K562 (cell line): ENCODE measurements at regions not wholly inside any gene's neighbourhood (a gene's known extent, or its start where the extent isn't known, plus 50 kb on each side); places are given as distances from the start of the nearest gene placed in this dataset.

Source experiments
- ATAC-seq: fragments of 200-7000 bp; cut with Tn5 transposase; 3 replicates; pipeline ENCODE4 v1.9.1; 2020; ENCODE audit warnings: moderate library complexity
- BruUV-seq: library from RNA; stranded (reverse); fragments of 400-500 nt; replicated peaks from 2 replicates; lab custom pipeline; 2021; lab: Mats Ljungman, UMichigan
- CTCF ChIA-PET: fragments of 300-600 bp; formaldehyde crosslinking; extraction: SDS; loops from one replicate; lab custom pipeline; 2021; ENCODE audit warnings: low intra/inter-chr PET ratio; lab: Yijun Ruan, JAX
- POLR2A ChIA-PET: fragments of 300-600, 350-650 bp; sonication (Branson Sonifier 250); formaldehyde crosslinking; extraction: SDS; loops from one replicate; lab custom pipeline; 2021; ENCODE audit warnings: antibody characterized with exemption, inconsistent platforms; lab: Yijun Ruan, JAX
- DNase-seq, 4 experiments: peaks; one replicate each; pipeline versions ENCODE4 v3.0.0 to v3.0.0-alpha.2; 2011 to 2018; ENCODE audit warnings: low spot score in 3 of 4, mixed read lengths in 3 of 4; ENCODE audit errors: extremely low read depth in 1 of 4
- FAIRE-seq: peaks from 2 replicates; lab custom pipeline; 2011; peaks lifted over from hg19 to GRCh38; lab: Jason Lieb, UNC
- H2AFZ ChIP-seq: 2 replicates; pipeline ENCODE4 v1.6.0; 2011; ENCODE audit warnings: low read depth, low read length, control low read depth, inconsistent platforms
- H3K27ac ChIP-seq: fragments of 200-600 bp; 3 replicates; pipeline ENCODE4 v1.8.0; 2011; ENCODE audit warnings: low read depth, mild to moderate bottlenecking, control low read depth, inconsistent platforms, low read length, moderate library complexity, mixed read lengths; ENCODE audit errors: extremely low read depth
- H3K27me3 ChIP-seq, 2 experiments: fragments of 300-600 bp in 1 of 2; 2 replicates in 1 of 2; 3 replicates in 1 of 2; pipeline versions ENCODE4 v1.6.0 to v1.8.0; 2011; ENCODE audit warnings: inconsistent platforms in 2 of 2, low read length in 2 of 2, mild to moderate bottlenecking in 1 of 2, mixed read lengths in 1 of 2, moderate library complexity in 1 of 2; ENCODE audit not compliant: control insufficient read depth in 2 of 2, insufficient read depth in 2 of 2
- H3K36me3 ChIP-seq: fragments of 300-600 bp; 3 replicates; pipeline ENCODE4 v1.8.0; 2011; ENCODE audit warnings: mild to moderate bottlenecking, low read length, inconsistent platforms; ENCODE audit not compliant: control insufficient read depth, insufficient read depth
- H3K4me1 ChIP-seq, 2 experiments: fragments of 200-600 bp in 1 of 2; replicated peaks in 1 of 2; 2 replicates in 1 of 2; 3 replicates in 1 of 2; pipeline versions ENCODE4 v1.5.1 to v1.8.0; 2011; ENCODE audit warnings: inconsistent platforms in 2 of 2, low read length in 2 of 2, mild to moderate bottlenecking in 1 of 2, mixed read lengths in 1 of 2, moderate library complexity in 1 of 2; ENCODE audit not compliant: control insufficient read depth in 2 of 2, insufficient read depth in 2 of 2
- H3K4me2 ChIP-seq: 2 replicates; pipeline ENCODE4 v1.6.1; 2011; ENCODE audit warnings: low read length, control low read depth, inconsistent platforms, mixed read lengths; ENCODE audit not compliant: insufficient read depth
- H3K4me3 ChIP-seq: fragments of 200-600 bp; sonication (generic), shearing (Covaris generic); 2 replicates; pipeline ENCODE4 v1.5.1; 2016; ENCODE audit warnings: control low read depth, inconsistent platforms
- H3K79me2 ChIP-seq: fragments of 200-600 bp; 3 replicates; pipeline ENCODE4 v1.8.0; 2011; ENCODE audit warnings: low read length, inconsistent platforms; ENCODE audit not compliant: control insufficient read depth, insufficient read depth
- H3K9ac ChIP-seq, 2 experiments: 2 replicates each; pipeline versions ENCODE4 v1.6.0 to v1.6.1; 2011; ENCODE audit warnings: low read depth in 2 of 2, low read length in 2 of 2, control low read depth in 1 of 2, inconsistent platforms in 1 of 2, mild to moderate bottlenecking in 1 of 2, mixed read lengths in 1 of 2; ENCODE audit not compliant: insufficient read depth in 1 of 2
- H3K9me1 ChIP-seq: one replicate; pipeline ENCODE4 v1.6.0; 2011; ENCODE audit warnings: inconsistent platforms, mild to moderate bottlenecking, low read length, moderate library complexity; ENCODE audit not compliant: control insufficient read depth, insufficient read depth
- H3K9me3 ChIP-seq: replicated peaks from 2 replicates; pipeline ENCODE4 v1.5.1; 2011; ENCODE audit warnings: low read depth, low read length, inconsistent platforms; ENCODE audit not compliant: control insufficient read depth, insufficient read depth
- H4K20me1 ChIP-seq: replicated peaks from 2 replicates; pipeline ENCODE4 v1.6.1; 2011; ENCODE audit warnings: low read length, inconsistent platforms, mixed read lengths; ENCODE audit not compliant: control insufficient read depth, insufficient read depth
- CREBBP ChIP-seq: IDR thresholded peaks from one replicate; pipeline ENCODE4 v1.6.1; 2012; ENCODE audit warnings: low read depth, mild to moderate bottlenecking, control low read depth, inconsistent platforms, low read length
- DACH1 ChIP-seq: fragments of 450-650 bp; IDR thresholded peaks from 2 replicates; pipeline ENCODE4 v1.6.1; 2018; ENCODE audit not compliant: partially characterized antibody
- ELF2 ChIP-seq: fragments of 250-450 bp; sonication (Bioruptor Pico); IDR thresholded peaks from 2 replicates; pipeline ENCODE4 v1.5.0; 2021; ENCODE audit warnings: mild to moderate bottlenecking
- KDM4B ChIP-seq, 2 experiments: fragments of 450-650 bp in 1 of 2; sonication (generic) in 1 of 2; IDR thresholded peaks; 2 replicates each; pipeline ENCODE4 v1.6.1; 2016 to 2017; ENCODE audit warnings: borderline replicate concordance in 2 of 2, antibody characterized with exemption in 1 of 2, low read depth in 1 of 2, mild to moderate bottlenecking in 1 of 2
- NELFE ChIP-seq: IDR thresholded peaks from 2 replicates; pipeline ENCODE4 v1.6.1; 2011; ENCODE audit warnings: mild to moderate bottlenecking; ENCODE audit not compliant: insufficient read depth, insufficient read length
- POU5F1 ChIP-seq: fragments of 150-350 bp; IDR thresholded peaks from 2 replicates; pipeline ENCODE4 v1.6.1; 2014; ENCODE audit warnings: borderline replicate concordance, low read length, low read depth, mild to moderate bottlenecking; ENCODE audit not compliant: partially characterized antibody
- RCOR1 ChIP-seq, 2 experiments: IDR thresholded peaks; 2 replicates each; pipeline ENCODE4 v1.6.1; 2012; ENCODE audit warnings: low read depth in 2 of 2, low read length in 2 of 2, borderline replicate concordance in 1 of 2, improper control_type of control experiment in 1 of 2
- SMAD3 ChIP-seq: fragments of 450-650 bp; formaldehyde crosslinking; conservative IDR thresholded peaks from 2 replicates; pipeline ENCODE4 v1.4.0; 2020; ENCODE audit warnings: mild to moderate bottlenecking
- SUPT5H ChIP-seq: fragments of 450-650 bp; IDR thresholded peaks from 2 replicates; pipeline ENCODE4 v1.6.1; 2016
- TCFL5 ChIP-seq: fragments of 250-450 bp; sonication (Bioruptor Pico); conservative IDR thresholded peaks from 2 replicates; pipeline ENCODE4 v1.6.1; 2021; ENCODE audit warnings: mild to moderate bottlenecking, moderate library complexity, matching md5 sums
- ZFP30 ChIP-seq: fragments of 250-450 bp; sonication (Bioruptor Pico); IDR thresholded peaks from 2 replicates; pipeline ENCODE4 v1.8.0; 2022; ENCODE audit warnings: moderate library complexity, mild to moderate bottlenecking, inconsistent platforms, borderline replicate concordance
- ZNF124 ChIP-seq: sonication (generic); formaldehyde crosslinking; IDR thresholded peaks from 2 replicates; pipeline ENCODE4 v1.8.1; 2022; ENCODE audit warnings: missing genetic modification reagents
- ZNF212 ChIP-seq: fragments of 450-650 bp; formaldehyde crosslinking; IDR thresholded peaks from 2 replicates; pipeline ENCODE4 v1.4.0; 2020; ENCODE audit warnings: mild to moderate bottlenecking
- ZNF324 ChIP-seq: fragments of 250-450 bp; sonication (Bioruptor Pico); IDR thresholded peaks from 2 replicates; pipeline ENCODE4 v1.4.0; 2020; ENCODE audit warnings: mild to moderate bottlenecking
- ZNF551 ChIP-seq: fragments of 250-450 bp; sonication (Bioruptor Pico); IDR thresholded peaks from 2 replicates; pipeline ENCODE4 v1.5.0; 2021; ENCODE audit warnings: mild to moderate bottlenecking, moderate library complexity
- WGBS: fragments of 100-300 bp; shearing (Covaris generic); methylation state at CpG from one replicate; pipeline ENCODE4 v1.1.6; 2016; ENCODE audit warnings: low coverage, mixed read lengths; ENCODE audit not compliant: insufficient coverage; ENCODE audit errors: missing lambda C conversion rate; 5-methylcytosine and 5-hydroxymethylcytosine counted together
- in situ Hi-C: fragments of 300-500 bp; cut with MboI; formaldehyde crosslinking; loops from 4 replicates; pipeline ENCODE4 v1.15.0; 2018; ENCODE audit warnings: inconsistent platforms, mixed read lengths
- intact Hi-C: fragments of 100-400 bp; cut with micrococcal nuclease; formaldehyde crosslinking; loops from 2 replicates; pipeline ENCODE4 v1.14.2; 2022
- TF ChIP-seq, protein P1 (sequence below): fragments of 250-450 bp; sonication (Bioruptor Pico); IDR thresholded peaks from 2 replicates; pipeline ENCODE4 v1.5.0; 2022; ENCODE audit warnings: mild to moderate bottlenecking
- TF ChIP-seq, protein P2 (sequence below): fragments of 200-400 bp; formaldehyde crosslinking; IDR thresholded peaks from 2 replicates; pipeline ENCODE4 v1.6.1; 2017; ENCODE audit warnings: mild to moderate bottlenecking, low read depth, low read length, moderate library complexity
- TF ChIP-seq, protein P3 (sequence below): fragments of 200-800 bp; sonication (Bioruptor generic); IDR thresholded peaks from 2 replicates; pipeline ENCODE4 v1.6.1; 2017; ENCODE audit warnings: missing genetic modification characterization, missing compliant biosample characterization

DNA sequence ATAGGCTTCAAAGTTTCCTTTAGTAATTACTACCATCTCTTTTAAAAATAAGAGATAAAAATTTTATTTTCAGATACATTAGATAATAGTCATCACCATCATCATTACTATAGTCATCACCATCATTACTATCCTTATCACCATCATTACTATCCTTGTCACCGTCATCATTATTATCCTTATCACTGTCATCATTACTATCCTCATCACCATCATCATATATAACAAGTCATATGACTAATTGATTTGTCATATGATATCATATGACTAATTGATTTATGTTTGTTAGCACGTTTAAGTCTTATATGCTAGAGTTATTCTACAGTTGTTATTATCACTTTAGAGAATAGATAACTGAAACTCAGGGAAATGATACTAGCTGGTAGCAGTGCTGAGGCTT lies 382.1 kb upstream of the CDH18 start:
- no peak overlapping the region for H3K27ac ChIP-seq
- no peak overlapping the region for H2AFZ ChIP-seq
- H3K9me3 ChIP-seq, result no peaks in the 10 kb centered on the region; the same call in none of the 2 replicates
- ChIA-PET POLR2A (no interaction called here), CTCF (no interaction called here)
- H3K4me2 ChIP-seq, result no peak overlapping the region
- FAIRE-seq (no peak), ATAC-seq (no peak), DNase-seq (no peak)
- H3K27me3 ChIP-seq, result no peaks in the 10 kb centered on the region
- in situ Hi-C loops (no loop called here), intact Hi-C loops (no loop called here)
- no peaks in the 10 kb centered on the region for H3K4me1 ChIP-seq
- 0% methylated on average over 2 of the region's 2 CpGs for WGBS
- no peaks in the 10 kb centered on the region for H3K9me1 ChIP-seq
- H4K20me1 ChIP-seq, result no peaks in the 10 kb centered on the region
- no TSS peak for BruUV-seq
- no peaks in the 10 kb centered on the region for H3K79me2 ChIP-seq
- H3K4me3 ChIP-seq, result no peak overlapping the region
- H3K9ac ChIP-seq, result no peak overlapping the region
- no peaks in the 10 kb centered on the region for H3K36me3 ChIP-seq
- TF ChIP-seq POU5F1, result no peak
- no peak for TF ChIP-seq ELF2 (CRISPR knock-in tag)
- TF ChIP-seq TCFL5 (CRISPR knock-in tag), result no peak
- no peak for TF ChIP-seq CREBBP
- TF ChIP-seq, protein P1, sequence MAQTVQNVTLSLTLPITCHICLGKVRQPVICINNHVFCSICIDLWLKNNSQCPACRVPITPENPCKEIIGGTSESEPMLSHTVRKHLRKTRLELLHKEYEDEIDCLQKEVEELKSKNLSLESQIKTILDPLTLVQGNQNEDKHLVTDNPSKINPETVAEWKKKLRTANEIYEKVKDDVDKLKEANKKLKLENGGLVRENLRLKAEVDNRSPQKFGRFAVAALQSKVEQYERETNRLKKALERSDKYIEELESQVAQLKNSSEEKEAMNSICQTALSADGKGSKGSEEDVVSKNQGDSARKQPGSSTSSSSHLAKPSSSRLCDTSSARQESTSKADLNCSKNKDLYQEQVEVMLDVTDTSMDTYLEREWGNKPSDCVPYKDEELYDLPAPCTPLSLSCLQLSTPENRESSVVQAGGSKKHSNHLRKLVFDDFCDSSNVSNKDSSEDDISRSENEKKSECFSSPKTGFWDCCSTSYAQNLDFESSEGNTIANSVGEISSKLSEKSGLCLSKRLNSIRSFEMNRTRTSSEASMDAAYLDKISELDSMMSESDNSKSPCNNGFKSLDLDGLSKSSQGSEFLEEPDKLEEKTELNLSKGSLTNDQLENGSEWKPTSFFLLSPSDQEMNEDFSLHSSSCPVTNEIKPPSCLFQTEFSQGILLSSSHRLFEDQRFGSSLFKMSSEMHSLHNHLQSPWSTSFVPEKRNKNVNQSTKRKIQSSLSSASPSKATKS (CRISPR knock-in tag), result no peak
- no peak for TF ChIP-seq SMAD3 (CRISPR knock-in tag)
- TF ChIP-seq SUPT5H, result no peak
- TF ChIP-seq, protein P2, sequence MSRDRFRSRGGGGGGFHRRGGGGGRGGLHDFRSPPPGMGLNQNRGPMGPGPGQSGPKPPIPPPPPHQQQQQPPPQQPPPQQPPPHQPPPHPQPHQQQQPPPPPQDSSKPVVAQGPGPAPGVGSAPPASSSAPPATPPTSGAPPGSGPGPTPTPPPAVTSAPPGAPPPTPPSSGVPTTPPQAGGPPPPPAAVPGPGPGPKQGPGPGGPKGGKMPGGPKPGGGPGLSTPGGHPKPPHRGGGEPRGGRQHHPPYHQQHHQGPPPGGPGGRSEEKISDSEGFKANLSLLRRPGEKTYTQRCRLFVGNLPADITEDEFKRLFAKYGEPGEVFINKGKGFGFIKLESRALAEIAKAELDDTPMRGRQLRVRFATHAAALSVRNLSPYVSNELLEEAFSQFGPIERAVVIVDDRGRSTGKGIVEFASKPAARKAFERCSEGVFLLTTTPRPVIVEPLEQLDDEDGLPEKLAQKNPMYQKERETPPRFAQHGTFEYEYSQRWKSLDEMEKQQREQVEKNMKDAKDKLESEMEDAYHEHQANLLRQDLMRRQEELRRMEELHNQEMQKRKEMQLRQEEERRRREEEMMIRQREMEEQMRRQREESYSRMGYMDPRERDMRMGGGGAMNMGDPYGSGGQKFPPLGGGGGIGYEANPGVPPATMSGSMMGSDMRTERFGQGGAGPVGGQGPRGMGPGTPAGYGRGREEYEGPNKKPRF, result no peak
- TF ChIP-seq RCOR1 (IDR thresholded peaks at IDR 0.05; ENCODE audit: borderline replicate concordance in 1 of 2, low read depth in 2 of 2, low read length in 2 of 2), result no peak
- no peak for TF ChIP-seq ZNF324 (CRISPR knock-in tag)
- TF ChIP-seq, protein P3, sequence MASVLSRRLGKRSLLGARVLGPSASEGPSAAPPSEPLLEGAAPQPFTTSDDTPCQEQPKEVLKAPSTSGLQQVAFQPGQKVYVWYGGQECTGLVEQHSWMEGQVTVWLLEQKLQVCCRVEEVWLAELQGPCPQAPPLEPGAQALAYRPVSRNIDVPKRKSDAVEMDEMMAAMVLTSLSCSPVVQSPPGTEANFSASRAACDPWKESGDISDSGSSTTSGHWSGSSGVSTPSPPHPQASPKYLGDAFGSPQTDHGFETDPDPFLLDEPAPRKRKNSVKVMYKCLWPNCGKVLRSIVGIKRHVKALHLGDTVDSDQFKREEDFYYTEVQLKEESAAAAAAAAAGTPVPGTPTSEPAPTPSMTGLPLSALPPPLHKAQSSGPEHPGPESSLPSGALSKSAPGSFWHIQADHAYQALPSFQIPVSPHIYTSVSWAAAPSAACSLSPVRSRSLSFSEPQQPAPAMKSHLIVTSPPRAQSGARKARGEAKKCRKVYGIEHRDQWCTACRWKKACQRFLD (CRISPR knock-in tag), result no peak
- TF ChIP-seq ZNF124, result no peak
- no peak for TF ChIP-seq DACH1
- TF ChIP-seq ZNF212 (CRISPR knock-in tag), result no peak
- TF ChIP-seq ZFP30 (CRISPR knock-in tag), result no peak
- TF ChIP-seq KDM4B (IDR thresholded peaks at IDR 0.05; ENCODE audit: borderline replicate concordance in 2 of 2, low read depth in 1 of 2), result no peak
- TF ChIP-seq NELFE, result no peak
- no peak for TF ChIP-seq ZNF551 (CRISPR knock-in tag)
